NCI-H2107 (cell line): ENCODE measurements at regions not wholly inside any gene's neighbourhood (a gene's known extent, or its start where the extent isn't known, plus 50 kb on each side); places are given as distances from the start of the nearest gene placed in this dataset.
"Not testable (repeated sequence)": the region's sequence is repeated elsewhere in the genome, so short reads cannot be mapped to it uniquely, and the experiment has no call there.

Experiments used
- DNase-seq: peaks from one replicate; lab custom pipeline; 2025; lab: John Stamatoyannopoulos, UW

DNA sequence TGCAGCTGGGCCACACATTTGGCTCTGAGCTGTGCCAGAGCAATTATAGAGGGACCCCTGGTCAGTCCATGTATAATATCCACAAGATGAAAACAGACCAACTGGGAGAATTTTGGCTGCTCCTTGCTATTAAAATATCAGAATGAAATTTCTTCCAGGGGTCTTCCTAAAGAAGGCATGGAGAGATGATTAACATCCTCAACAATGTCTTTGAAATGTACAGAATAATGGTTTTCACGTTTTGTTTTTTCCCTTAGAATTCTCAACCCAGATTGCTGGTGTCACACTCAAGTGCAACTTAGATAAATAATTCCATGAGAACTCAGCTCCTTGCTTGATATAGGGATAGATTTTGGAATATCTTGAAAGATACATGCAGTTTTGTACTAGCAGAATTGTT lies 148.3 kb upstream of the SLC24A2 start:
- DNase-seq, result no peak

DNA sequence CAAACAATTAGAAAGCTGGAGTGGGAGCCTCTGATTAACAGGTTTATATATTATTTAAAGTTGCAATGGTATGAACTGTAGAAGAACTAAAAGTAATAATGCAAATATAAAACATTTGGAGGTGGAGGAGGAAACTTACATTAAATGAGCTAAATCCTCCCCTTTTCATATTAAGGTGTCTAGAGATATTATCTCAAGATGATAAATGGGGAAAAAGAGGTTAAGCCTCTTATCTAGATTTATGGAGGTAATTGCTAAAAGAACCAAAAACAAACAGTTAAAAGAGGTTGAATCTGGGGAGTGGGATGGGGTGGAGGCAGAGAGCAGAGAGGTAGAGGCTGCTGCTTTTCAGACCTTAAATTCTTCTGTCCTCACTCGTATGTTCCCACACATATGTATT lies 147.8 kb upstream of the SLC24A2 start:
- DNase-seq, result no peak

DNA sequence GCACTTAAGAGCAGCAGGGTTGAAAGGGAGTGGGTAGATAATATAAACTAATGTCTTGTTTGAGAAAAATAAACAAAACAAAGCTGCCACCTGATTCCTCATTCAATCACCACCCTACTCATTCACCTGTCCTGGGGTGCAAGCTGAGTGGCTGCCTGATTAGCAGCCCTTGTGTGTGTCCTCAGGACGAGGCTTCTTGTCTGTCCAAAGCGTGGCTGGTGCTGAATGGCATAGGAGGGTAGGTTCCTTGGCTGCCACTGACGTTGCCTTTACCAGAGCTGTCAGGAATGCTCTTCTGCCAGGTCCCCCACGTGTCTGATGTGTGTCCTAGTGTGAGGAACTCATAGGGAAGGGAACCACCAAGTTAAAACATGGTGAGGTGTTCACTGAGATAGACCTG lies 146.6 kb upstream of the SLC24A2 start:
- no peak for DNase-seq

DNA sequence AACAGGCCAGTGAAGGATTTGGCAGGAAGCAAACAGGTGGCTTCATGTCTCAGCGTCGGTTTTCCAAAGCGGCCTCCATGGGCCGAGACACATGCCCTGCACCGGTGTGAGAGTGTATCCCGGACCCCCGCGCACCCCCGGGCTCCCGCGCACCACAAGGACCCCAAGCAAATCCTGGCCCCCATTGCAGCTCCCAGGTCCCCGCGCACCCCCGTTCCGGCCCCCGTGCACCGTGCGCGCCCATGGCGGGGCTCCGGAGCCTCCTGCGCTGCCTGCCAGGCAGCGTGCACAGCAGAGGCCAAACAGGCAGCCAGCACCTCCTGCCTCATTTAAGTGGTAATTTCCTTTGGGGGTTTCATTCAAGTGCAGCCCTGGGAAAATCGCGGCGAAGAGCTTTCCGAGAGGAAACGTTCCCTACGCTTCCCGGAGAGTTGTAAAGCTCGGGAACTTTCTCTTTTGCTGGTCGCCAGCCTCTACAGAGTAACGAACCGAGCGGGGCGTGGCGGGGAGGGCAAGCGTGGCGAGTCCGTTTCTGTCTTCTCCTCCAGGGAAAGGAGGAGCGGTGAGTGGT lies 145.5 kb upstream of the SLC24A2 start:
- DNase-seq, result no peak

DNA sequence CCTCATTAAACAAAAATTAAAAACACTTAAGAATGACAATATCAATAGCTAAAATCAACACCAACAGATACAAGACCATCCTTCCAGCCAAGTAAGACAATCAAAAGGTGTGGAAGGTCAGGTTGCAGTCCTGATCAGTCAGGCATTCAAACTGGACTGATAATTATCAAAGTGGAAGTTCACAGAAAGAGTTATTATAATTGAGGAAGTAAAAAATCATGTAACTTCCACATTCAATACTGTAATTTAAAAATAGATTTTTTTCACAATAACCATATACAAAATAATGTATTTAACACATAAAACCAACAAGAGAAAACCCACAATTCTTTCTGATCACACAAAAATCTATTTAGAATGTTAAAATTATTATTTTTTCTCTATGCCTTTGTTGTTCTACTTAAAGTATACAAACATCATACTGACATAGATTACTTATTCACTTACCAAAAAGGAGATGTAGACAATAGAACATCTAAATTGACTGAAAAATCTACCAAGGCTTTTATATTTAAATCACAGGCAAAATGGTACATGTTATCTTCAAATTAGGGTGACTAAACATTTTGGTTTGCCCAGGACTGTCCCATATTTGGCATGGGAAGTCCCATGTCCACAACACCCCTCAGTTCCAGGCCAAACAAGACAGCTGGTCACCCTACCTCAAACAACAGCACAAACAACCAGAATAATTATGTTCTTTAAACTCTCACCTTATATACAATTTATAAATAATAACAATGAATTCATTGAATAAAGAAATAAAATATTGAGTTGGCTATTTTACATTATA lies 142.5 kb upstream of the SLC24A2 start:
- no peak for DNase-seq

DNA sequence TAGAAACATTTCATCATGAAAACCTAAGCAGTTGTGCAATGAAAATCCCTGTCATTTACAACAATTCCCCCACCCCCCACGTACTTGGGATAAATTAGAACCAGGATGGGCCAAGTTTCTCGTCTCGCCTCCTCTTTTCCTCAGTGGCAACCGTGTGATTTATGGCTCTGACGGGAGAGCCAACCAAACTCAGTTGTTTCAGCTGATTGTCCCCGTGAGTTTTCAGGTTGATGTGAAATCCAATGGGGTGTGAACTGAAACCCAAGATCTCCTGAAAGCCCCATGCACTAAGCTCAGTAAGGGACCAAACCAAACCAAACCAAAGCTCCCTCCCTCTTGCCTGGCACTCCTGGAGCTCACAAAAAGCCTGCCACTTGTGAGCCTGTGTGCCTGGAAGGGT lies 138.7 kb upstream of the SLC24A2 start:
- DNase-seq, result no peak

DNA sequence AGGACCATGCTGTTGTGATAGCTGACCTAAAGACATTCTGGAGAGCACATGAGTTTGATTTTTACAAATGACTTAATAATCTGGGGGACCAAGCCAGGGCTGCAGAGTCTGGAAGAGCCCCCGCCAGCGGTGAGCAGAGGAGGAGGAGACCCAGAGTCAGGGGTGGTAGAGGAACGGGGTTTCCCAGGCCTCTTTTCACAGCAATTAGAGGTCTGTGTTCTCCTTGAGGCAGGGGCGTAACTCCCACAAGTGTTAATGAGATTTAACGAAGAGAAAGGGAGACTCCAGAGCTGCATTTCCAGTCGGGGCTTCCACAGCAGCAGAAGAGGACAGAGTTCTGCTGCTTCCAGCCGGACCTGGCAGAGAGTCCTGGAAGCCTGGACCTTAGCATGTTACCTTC lies 137.9 kb upstream of the SLC24A2 start:
- DNase-seq, result no peak

DNA sequence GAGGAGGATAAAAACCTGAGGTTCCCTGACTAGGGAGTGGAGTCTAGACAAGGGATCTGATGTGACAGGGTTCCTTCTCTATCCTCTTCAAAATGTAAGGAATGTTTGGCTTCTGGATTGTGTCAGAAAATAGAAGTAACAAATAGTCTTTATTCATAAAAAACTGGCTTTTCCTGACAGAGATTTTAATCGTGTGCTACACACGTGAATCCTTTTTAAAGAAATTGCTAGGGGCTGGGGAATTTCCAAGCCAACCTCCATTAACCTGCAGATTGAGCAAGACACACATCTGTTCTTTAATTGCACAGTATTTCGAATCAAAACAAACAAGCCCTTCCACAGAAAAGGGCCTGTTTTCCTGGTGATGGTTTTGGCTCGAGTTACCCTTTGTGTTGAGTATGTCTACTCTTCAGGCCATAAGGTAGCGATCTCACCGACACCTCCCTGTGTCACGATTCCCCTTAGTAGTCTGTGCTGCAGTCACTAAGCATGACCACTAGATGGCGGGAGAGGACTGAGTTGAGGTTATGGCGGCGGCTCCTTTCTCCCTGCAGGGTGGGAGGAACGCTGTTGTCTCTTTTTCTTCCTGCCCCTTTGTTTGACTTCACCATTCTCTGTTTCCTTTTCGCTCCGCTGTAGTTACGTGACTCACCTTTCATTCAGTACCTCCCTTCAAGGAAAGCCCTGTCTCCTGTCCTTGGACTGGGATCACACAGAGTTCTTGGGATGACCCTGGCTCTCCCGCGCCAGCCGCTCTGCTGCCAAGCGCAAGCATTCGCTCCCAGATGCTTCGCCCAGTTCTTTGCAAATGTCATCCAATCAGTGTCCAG lies 137.1 kb upstream of the SLC24A2 start:
- DNase-seq, result peak; percentile 46

DNA sequence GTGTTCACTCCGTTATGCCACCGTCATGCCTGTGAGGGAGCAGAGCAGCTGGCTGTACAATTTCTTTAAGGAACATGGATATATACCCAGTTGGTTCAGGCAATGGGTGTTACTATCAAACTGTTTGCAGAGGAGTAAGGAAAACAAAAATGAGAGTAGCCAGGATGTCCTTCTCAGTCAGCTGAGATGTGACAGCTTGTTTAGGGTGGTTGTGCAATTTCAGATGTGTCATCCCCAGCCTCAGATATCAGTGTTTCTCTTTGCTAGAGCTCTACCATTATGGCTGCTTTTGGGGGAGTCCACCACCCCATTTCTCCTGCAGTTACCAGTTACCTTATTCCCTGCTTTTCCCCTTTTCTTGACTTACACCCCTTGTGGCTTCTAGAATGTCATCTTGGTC lies 135.2 kb upstream of the SLC24A2 start:
- no peak for DNase-seq

DNA sequence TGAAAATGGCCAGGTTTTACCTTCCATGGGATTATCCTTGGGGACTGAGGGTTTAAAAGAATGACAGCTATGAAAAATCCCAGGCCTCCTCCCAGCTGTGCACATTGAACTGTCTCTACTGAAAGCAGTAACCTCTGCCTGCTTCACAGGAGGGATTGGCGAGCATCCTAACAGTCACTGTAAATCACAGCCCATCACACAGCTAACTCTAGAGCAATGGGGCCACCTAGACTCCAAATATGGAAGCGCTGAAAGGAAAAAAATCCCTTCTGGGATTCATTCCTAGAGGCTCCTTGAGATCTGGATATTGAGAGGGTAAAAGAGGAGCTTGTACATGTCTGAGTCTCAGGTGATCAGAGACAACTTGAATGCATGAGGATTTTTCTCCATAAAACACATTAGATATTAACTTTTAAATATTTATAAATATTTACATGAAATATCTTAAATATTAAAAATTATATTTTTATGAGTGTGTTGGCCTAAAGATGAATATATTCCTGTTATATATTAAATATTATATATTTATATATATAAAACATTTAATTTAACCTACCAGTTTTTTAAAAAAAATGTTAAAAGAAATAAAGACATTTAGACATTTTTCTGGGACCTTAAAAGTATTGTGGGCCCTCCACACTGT lies 133.8 kb upstream of the SLC24A2 start:
- DNase-seq, result no peak

DNA sequence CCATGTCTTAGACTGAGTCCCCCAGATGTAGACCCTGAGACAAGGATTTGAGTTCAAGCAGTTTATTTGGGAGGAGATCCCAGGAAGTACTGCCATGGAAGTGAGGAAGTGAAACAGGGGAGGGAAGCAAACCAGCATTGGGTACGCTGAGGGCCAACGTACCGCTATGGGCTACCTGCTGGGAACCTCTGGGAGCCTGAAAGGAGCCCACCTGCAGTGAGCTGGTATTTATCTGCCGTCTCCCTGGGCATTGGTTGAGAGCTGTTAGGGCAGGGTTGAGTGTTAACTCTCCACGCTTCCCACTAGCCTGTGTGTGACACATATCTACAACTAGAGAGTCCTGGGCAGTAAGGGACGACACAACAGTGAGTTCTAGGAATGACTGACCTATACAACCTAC lies 131.6 kb upstream of the SLC24A2 start:
- no peak for DNase-seq

DNA sequence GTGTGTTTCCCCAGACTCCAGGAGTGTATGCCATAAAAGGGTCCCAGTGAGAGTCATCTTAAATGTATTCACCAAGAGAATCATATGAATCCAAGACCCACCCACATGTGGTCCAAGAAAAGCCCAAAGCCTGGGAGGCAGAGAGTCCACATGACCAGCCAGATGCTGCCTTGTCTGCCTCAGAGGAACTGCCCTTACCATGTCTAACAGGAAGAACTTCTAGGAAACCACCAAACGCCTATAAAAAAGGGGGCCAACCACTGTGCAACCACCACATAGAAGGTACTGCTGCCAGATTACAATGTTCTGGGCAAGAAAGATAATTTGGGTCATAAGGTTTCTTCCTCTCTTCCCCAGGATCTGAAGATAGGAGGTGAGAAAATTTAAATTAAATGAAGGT lies 129.8 kb upstream of the SLC24A2 start:
- no peak for DNase-seq

DNA sequence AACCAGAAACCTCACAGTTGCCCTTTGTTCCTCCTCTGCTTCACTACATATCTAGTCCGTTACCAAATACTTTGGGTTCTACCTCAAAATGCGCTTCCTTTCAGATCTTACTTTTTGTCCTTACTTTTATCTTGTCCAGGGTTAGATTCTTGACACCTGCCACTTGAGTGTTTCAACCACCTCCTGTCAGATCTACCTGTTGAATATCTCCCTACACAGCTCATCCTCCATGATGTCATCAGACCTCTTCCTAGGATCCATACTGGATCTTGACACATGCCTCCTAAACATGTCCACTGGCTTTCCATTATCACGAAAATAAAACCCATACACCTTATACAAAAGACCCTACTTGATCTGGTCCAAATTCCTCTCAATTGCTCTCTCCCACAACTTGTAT lies 125.2 kb upstream of the SLC24A2 start:
- DNase-seq, result no peak

DNA sequence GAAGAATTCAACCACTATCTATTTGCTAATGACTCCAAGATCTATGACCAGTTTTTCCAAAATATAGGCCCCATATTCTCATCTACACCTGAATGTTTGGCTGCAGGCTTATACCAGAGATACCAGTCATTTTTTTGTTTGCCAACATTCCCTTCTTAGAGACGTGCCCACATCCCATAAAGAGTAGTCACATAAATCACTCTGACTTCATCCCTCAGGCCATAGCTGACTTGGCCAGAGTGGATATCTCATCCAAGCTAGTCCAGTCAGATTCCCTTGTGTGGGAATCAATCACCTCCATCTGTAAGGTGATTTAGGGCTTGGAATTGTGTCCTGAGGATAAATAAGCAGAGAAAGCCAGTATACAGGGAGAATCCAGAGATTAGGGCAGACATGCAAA lies 124.3 kb upstream of the SLC24A2 start:
- no peak for DNase-seq

DNA sequence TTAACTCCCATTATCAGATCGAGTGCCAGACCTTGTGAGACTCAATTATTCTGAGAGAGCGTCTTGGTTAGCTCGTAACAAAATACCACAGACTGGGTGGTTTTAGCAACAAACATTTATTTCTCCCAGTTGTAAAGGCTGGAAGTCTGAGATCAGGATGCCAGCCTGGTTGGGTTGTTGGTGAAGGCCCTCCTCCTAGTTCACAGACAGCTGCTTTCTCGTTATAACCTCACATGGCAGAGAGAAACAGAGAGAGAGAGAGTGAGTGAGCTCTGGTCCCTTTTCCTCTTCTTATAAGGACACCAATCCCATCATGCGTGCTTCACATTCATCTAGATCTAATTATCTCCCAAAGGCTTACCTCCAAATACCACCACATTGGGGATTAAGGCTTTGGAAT lies 114.2 kb upstream of the SLC24A2 start:
- DNase-seq, result no peak

DNA sequence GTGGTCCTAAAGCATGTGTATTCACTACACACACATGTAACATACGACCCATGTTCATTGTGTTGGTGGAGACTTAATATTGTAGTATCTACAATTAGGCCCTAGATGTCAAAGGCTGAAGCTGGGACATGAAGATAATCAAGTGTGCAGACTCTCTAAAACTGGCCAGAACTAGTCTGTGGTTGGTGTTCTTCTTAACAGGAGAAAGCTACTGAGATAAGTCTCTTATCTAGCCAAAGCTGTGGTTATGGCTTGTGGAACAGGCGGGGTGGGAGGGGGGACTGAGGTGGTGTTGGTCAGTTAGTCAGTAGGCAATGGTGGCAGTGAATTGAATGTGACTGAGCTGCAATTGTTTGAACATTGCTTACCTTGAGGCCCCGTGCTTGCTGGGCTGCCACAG lies 112.7 kb upstream of the SLC24A2 start:
- DNase-seq, result no peak

DNA sequence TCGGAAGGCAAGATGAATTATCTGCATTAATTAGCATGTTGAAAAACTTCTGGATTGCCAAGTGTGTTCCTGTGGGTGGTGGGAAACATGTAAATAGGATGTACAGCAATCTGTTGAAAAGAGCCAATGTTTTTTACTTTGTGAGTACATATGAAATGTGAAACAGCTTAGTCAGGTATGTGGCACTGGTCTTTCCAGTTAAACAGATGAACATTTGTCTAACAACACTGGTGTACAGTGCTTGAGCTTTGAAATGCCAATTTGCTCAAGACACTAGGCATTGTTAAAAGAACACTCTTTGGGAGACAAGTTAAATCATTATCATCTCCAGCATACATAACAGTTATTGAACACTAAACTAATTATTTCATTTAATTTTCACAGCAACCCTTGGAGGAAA lies 107.3 kb upstream of the SLC24A2 start:
- DNase-seq, result no peak

DNA sequence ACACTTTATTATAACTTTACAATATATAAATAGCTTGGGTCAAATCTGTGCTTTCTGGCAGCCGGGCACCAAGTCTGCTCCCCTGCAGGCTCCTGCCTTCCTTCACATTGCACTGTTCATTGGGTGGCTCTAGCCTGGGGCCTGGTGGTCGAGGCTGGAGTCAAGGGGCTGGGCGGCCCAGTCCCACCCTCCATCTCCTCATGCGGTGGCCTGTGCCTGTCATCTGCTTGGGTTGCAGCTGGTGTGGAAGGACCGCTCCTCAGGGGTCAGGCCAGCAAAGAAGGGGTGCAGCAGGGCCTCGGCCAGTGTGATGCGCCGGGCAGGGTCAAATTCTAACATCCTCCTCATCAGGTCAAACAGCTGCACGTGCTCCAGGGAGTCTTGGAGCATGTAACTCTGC lies 106.7 kb upstream of the SLC24A2 start:
- not testable (repeated sequence) for DNase-seq

DNA sequence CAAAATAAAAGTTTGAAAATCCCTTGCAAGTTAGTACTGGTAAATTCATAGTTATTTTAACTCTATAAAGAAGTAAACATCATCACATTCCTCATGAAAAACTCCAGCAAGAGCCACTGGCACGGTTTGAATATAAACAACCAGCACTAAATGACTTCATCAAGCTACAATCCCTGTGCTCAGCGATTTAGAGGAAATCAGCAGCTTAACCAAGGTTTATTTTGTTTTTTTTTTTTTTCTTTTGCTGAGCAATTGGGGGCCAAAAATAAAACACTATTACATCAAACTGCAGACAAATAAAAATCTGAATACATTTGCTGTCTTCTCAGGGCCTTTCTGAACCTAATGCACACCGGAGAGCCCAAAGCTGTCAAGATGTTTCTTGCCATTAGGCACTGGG lies 106.2 kb upstream of the SLC24A2 start:
- no peak for DNase-seq

DNA sequence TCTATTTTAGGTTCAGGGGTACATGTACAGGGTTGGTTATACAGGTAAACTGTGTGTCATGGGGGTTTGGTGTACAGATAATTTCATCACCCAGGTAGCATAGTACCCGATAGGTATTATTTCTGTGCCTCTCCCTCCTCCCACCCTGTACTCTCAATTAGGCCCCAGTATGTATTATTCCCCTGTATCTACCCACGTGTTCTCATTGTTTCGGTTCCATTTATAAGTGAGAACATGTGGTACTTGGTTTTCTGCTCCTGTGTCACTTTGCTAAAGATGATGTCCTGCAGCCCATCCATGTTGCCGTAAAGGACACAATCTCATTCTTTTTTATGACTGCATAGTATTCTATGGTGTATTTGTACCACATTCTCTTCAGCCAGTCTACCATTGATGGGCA lies 96.8 kb upstream of the SLC24A2 start:
- no peak for DNase-seq

DNA sequence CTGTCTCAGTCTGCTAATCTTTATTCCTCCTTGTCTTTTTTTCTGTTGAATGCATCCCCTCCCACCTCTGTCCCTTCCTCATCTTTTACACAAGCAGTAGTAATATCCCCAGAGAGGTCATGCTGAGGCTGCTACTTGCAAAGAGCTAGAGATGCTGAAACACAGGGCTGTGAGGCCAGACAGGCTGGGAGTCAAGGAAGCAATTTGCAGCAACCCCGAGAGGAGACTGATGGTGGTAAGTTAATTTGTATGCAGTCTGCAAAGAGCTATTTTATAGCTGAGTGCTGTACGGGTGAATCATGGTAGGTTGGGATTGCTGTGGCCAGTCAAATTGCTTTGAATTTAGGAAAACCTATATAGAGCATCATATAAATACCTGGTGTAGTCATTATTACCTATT lies 90.2 kb upstream of the SLC24A2 start:
- DNase-seq, result no peak

DNA sequence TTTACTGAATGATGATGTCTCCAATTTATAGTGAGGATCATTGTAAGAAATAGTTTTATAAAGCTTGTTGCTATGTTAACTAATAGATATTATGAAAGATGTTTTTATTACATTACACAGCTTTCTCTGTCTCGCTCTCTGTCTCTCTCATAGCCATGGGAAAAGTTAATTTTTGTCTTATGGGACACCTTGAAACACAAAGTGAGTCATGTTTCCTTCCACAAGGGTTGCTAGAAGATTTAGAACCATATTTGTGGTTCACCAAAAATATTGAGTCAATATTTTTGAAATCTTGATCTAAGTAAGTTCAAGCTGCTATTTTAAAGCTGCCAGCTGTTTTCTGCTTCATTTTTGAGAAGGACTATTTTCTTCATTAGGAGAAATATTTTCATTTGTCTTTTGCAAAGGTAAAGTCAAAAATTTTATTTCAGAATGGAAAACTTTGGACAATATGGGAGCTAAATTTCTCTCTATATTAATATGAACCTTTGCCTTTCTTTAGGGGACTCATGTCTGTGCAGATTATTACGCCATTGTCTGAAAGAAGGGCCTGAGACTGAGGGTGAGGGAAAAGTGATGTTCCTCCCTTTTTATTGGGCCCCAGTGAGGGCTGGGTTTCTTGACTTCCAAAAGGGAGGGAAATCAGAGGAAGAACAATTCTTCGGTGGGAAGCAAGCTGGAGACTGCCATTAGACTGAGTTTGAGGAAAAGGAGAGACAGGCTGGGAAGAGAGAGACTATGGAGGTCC lies 87.9 kb upstream of the SLC24A2 start:
- no peak for DNase-seq
